ENCODE measurements at regions not wholly inside any gene's neighbourhood (a gene's known extent, or its start where the extent isn't known, plus 50 kb on each side); places are given as distances from the start of the nearest gene placed in this dataset.

- intact Hi-C loops (cut with DNase I) = loop anchor here (2.0 to 5.0 kb wide), 4 partner anchors 82 to 176 kb away; partner anchors contain the start of gene ERRFI1
- Histone ChIP-seq H3K27ac (peak overlapping the region; percentile 97 to 99), H3K36me3 (no peaks in the 10 kb centered on the region), H3K9me3 (no peaks in the 10 kb centered on the region), H3K27me3 (no peaks in the 10 kb centered on the region), H3K4me3 (peak overlapping the region in 1 of 2 donors; percentile 32), H3K4me1 (peaks cover 17 to 52% of the 10 kb centered on the region in 2 donors)
- peak; percentile 57 to 94 for DNase-seq (ENCODE audit: low spot score in 2 of 2)
- TF ChIP-seq, protein P1, sequence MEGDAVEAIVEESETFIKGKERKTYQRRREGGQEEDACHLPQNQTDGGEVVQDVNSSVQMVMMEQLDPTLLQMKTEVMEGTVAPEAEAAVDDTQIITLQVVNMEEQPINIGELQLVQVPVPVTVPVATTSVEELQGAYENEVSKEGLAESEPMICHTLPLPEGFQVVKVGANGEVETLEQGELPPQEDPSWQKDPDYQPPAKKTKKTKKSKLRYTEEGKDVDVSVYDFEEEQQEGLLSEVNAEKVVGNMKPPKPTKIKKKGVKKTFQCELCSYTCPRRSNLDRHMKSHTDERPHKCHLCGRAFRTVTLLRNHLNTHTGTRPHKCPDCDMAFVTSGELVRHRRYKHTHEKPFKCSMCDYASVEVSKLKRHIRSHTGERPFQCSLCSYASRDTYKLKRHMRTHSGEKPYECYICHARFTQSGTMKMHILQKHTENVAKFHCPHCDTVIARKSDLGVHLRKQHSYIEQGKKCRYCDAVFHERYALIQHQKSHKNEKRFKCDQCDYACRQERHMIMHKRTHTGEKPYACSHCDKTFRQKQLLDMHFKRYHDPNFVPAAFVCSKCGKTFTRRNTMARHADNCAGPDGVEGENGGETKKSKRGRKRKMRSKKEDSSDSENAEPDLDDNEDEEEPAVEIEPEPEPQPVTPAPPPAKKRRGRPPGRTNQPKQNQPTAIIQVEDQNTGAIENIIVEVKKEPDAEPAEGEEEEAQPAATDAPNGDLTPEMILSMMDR (IDR thresholded peaks at IDR 0.05) = no peak
These were observed 115.6 kb upstream of the SLC45A1 start for GRCh38 chr1:8202182-8202905.

DNA sequence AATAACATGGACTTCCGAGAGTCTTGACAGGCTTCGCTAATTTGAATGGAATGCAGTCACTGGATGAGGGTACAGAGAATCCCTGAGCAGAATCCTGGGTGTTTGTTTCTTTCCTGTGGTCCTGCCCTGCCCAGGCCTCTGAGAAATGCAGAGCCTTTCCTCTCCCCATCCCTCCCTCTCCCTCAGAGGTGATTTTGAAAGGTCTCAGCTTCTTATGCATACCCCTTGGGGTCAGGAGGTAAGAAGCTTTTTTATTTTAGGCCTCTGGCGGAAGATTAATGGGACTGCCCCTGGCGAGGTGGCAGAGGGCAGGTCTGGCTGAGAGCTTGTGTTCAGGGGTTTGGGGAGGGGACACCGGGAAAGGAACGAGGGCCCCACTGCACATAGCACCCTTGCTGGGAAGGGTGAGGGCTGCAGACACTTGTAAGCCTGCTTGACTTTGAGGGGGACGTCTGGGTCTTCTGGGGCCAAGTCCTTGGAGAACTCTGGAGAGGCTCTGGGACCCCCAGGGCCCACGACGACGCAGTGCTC, 116.5 kb upstream of the SLC45A1 start:
- Histone ChIP-seq H3K4me1 (peaks cover 17 to 56% of the 10 kb centered on the region in 2 donors), H3K27me3 (no peaks in the 10 kb centered on the region), H3K36me3 (no peaks in the 10 kb centered on the region), H3K9me3 (no peaks in the 10 kb centered on the region), H3K27ac (peak overlapping the region; percentile 97 to 99), H3K4me3 (no peak overlapping the region)
- no peak for DNase-seq (ENCODE audit: low spot score in 2 of 2)
- intact Hi-C loops (cut with DNase I) = loop anchor here (2.0 to 5.0 kb wide), 3 partner anchors 61 to 159 kb away; no protein-coding TSS in a partner anchor
- TF ChIP-seq, protein P1 (IDR thresholded peaks at IDR 0.05) = no peak

- TF ChIP-seq, protein P1 (IDR thresholded peaks at IDR 0.05) = no peak
- Histone ChIP-seq H3K27me3 (no peaks in the 10 kb centered on the region), H3K4me1 (peaks cover 17 to 62% of the 10 kb centered on the region in 2 donors), H3K27ac (peak overlapping the region; percentile 97 to 99), H3K4me3 (no peak overlapping the region), H3K9me3 (no peaks in the 10 kb centered on the region), H3K36me3 (no peaks in the 10 kb centered on the region)
- intact Hi-C loops (cut with DNase I) = loop anchor here (2.0 to 5.0 kb wide), 3 partner anchors 60 to 158 kb away; no protein-coding TSS in a partner anchor
- no peak for DNase-seq (ENCODE audit: low spot score in 2 of 2)
These were observed 117.4 kb upstream of the SLC45A1 start for GRCh38 chr1:8200317-8201115.

GRCh38 chr1:8198522-8198921, 119.4 kb upstream of the SLC45A1 start:
- Histone ChIP-seq H3K4me1 (peaks cover 14 to 59% of the 10 kb centered on the region in 2 donors), H3K9me3 (no peaks in the 10 kb centered on the region), H3K27ac (peak overlapping the region; percentile 77 to 97), H3K4me3 (no peak overlapping the region), H3K27me3 (no peaks in the 10 kb centered on the region), H3K36me3 (no peaks in the 10 kb centered on the region)
- no peak for DNase-seq (ENCODE audit: low spot score in 2 of 2)
- intact Hi-C loops (cut with DNase I) = no loop called here
- TF ChIP-seq, protein P1 (IDR thresholded peaks at IDR 0.05) = no peak

DNA sequence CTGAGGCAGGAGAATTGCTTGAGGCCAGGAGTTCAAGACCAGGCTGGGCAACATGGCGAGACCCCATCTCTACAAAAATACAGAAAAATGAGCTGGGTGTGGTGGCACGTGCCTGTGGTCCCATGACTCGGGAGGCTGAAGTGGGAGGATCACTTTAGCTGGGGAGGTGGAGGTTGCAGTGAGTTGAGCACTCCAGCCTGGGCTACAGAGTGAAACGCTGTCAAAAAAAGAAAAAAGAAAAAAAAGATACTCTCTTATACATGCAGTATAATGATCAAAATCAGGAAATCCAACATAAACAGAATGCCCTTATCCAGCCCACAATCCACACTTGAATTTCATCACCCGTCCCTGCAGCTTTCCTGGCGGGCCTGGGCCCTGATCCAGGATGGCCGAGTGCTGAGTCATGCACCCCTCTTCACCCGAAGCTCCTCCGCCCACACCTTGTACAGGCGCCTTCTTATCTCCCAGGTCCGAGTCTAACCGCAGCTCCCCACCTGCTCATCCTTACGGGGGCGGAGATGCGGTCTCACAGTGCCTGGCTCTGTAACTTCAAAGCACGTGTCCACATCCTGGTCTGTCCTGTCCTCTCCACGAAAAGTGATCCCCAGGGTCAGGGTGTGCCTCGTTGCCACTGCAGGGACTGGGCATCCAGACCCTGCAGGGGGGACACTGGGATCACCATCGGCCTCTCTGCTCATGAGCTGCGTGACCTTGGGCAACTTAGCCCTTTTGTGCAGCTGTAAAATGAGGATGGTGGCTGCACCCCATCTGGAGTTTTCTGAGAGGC, 120.2 kb upstream of the SLC45A1 start:
- TF ChIP-seq, protein P1 (IDR thresholded peaks at IDR 0.05) = no peak
- Histone ChIP-seq H3K9me3 (no peaks in the 10 kb centered on the region), H3K36me3 (no peaks in the 10 kb centered on the region), H3K27me3 (no peaks in the 10 kb centered on the region), H3K4me1 (peaks cover 14 to 51% of the 10 kb centered on the region in 2 donors), H3K27ac (peak overlapping the region; percentile 77 to 97), H3K4me3 (no peak overlapping the region)
- DNase-seq (ENCODE audit: low spot score in 2 of 2) = peak in 1 of 2 donors; percentile 86
- intact Hi-C loops (cut with DNase I) = no loop called here
